Occipital lobe (tissue), 1 donor: ENCODE measurements at regions not wholly inside any gene's neighbourhood (a gene's known extent, or its start where the extent isn't known, plus 50 kb on each side); places are given as distances from the start of the nearest gene placed in this dataset.
"Not testable (repeated sequence)": the region's sequence is repeated elsewhere in the genome, so short reads cannot be mapped to it uniquely, and the experiment has no call there.

ENCODE experiments used
- DNase-seq: peaks from one replicate; lab custom pipeline; 2025; lab: John Stamatoyannopoulos, UW

DNA sequence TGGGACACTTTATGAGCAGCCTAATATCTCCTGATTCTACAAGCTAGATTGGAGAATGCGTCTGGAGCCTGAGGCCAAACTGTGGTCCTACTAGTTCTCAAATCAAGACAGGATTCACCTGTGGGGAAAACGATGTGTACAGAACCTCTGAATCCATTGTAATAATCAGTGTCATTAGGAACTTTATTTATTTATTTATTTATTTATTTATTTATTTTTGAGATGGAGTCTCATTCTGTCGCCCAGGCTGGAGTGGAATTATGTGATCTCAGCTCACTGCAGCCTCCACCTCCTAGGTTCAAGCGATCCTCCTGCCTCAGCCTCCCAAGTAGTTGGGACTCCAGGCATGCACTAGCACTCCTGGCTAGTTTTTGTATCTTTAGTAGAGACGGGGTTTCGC, 52.6 kb upstream of the KIF26B start:
- not testable (repeated sequence) for DNase-seq

- peak; percentile 18 for DNase-seq
These were observed 55.4 kb upstream of the KIF26B start for GRCh38 chr1:245099401-245099800.

DNA sequence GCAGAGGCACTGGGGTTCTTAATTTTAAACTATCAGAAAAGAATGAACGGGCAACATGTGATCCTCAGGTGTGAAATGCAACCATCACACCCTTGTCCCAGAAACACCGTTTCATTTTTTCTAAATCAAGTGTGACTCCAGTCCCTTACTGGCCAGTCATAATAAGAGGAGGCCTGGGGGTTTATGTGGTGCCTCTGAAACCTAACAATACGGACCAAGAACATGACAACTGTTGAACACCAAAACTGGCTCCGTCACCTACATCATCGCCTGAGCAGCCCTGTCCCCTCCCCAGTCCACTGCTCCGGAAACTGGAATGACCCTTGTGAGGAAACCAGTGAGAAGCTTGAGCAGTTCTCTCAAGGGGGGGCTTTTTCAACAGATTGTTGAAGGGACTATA, 55.9 kb upstream of the KIF26B start:
- DNase-seq: no peak

DNA sequence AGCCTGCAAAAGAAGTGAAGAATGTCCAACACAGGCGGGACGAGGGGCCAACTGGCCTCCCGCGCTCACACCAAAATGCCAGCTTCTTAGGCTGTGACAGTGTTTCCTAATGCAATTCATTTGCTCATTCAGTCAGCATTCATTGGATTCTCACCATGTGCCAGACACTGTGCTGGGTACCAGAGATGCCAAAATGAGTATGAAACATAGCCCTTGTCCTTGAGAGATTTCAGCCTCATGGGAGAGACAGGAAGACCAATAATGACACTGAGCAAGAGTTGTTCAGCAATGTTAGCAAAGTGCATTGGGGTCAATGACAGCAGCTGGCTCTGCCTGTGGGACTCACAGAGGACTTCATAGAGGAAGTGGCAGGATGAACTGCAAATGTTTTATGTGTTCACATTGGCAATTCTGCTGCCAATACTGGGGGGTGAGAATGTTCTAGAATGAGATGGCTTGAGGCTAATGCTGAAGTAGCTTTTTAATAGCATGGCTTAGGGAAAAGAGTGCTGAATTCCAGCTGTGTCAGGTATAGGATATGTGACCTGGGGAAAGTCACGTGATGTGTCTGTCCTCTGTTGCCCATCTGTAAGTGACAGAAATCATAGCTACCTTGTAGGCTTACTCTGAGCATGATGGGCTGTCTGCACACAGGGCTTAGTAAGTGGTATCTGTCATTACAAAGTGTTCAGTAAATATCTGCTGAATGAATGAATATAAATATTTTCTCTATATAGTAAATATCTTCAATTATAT, 58.3 kb upstream of the KIF26B start:
- peak; percentile 9 for DNase-seq

DNA sequence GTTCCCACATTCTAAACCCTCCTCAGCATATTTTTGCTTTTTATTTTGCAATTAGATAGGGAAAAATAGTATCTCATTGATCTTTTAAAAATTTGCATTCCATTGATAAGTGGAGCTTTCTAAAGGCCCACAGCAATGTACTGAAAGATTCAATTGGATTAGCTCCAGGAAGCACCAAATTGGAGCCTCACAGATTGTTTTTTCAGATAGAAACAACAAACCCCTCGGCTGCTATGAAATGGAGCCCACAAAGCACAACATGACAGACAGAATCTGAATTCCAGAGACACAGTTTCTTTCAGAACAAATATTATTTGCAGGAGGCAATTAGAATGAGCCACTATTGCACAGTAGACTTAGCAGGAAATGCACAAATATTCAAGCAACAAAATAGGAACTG, 58.9 kb upstream of the KIF26B start:
- DNase-seq: no peak

GRCh38 chr1:245094954-245095353, 59.8 kb upstream of the KIF26B start:
- no peak for DNase-seq

DNA sequence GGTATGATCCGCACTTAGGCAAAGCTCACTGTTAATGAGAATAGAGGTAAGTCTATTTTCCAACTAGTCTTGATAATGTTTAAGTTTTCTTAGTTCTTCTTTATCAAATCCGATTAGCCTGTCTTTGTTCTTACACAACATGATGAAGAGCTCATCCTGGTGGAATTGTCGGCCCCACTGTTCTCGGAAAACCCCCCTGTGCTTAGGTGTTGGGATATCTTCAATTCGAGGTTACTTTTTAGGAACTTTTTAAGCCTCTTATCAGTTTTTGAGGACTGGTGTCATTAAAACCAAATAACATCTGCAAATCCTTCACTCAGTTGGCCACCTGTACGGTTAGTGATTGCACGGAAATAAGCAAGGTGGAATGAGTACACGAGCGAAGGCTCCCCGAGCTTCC, 60.7 kb upstream of the KIF26B start:
- DNase-seq: no peak

DNA sequence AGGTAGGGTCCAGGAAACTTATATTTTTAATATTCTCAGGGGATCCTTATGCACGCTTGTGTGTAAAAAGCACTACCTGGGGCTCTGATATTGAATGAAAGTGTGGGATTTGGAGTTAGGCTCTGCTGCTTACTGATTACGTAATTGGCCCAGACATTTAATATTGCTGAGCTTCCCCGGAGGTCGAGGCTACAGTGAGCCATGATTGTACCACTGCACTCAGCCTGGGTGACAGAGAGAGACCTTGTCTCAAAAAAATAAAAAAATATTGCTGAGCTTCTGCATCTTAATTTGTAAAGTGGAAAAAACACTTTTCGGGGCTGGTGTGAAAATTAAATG, 62.2 kb upstream of the KIF26B start:
- no peak for DNase-seq

- DNase-seq: no peak
These were observed 62.8 kb upstream of the KIF26B start for GRCh38 chr1:245091818-245092637.

GRCh38 chr1:245091171-245091621, 63.6 kb upstream of the KIF26B start:
- DNase-seq: no peak

- DNase-seq: no peak
These were observed 64.2 kb upstream of the KIF26B start for GRCh38 chr1:245090491-245091090.

DNA sequence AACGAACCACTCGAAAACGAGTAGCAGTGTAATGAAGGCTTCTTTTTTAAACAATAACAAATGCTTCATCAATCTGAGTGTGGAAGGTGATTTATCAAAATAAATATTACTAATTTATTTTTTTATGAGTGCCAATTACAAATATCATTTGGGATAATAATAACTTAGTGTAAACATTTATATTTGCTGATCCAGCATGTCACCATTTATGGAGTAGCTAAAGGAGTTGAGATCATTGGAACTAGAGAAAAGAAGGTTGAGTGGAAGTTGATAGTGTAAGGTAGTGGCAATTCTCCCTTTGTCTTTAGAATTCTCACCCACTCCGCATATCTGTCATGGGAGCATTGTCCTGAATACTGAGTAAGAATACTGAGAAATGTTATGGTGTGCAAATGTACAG, 67.1 kb upstream of the KIF26B start:
- DNase-seq: no peak

GRCh38 chr1:245086389-245086969, 68.3 kb upstream of the KIF26B start:
- DNase-seq: no peak

DNA sequence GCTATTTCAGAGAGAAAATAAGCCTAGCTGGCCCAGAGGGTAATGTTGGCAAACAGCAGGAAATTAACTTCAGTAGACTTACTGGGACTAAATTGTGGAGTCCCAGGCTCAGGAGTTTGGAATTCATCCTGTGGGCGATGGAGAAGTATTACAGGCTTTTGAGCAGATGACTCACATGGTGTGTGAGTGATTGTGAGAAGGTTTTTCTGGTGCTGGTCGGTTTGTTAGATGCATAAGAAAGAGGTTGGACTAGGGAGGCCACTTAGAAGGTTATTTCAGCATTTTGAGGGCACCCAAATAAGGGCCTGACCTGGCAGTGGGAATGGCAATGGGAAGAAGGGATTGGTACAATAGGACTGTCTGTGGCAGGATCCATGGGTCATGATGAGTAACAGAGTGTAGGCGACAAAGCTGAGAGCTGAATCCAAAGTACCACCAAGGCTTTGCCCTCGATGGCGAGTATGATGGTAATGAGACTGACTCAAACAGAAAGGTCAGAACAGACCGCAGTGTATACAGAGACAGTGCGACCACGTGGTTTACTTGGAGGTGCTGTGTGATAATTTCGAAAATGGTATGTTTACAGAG, 69.2 kb upstream of the KIF26B start:
- no peak for DNase-seq

GRCh38 chr1:245084551-245084950, 70.2 kb upstream of the KIF26B start:
- DNase-seq: no peak

DNA sequence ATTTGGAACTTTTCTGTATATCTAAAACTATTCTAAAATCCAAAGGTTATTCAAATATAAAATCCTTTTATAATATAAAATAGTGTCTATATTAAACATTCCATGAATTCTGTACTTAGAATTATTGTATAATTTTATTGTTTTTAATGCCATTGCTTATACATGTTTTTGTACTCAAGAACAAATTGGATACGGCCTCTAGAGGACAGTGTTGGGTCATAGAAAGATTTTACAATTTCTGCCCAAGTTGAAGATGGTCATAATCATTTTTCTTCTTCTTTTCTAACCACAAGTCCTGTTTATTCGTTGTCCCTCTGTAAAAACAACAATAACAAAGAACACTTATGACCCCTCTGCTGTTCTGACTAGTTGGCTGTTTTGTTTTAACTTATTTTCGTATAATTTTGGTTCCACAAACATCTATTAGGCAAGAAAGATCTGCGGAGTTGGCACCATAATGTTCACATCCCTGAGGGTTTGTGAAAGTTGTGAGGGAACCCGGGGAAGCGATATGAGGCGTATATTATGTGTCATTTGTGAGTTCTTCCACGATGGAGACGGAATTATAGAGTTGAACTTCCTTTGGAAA, 75.7 kb upstream of the KIF26B start:
- no peak for DNase-seq

- DNase-seq: no peak
These were observed 79.9 kb upstream of the KIF26B start for GRCh38 chr1:245074898-245075297.

GRCh38 chr1:245074232-245074747, 80.5 kb upstream of the KIF26B start:
- DNase-seq: no peak

DNA sequence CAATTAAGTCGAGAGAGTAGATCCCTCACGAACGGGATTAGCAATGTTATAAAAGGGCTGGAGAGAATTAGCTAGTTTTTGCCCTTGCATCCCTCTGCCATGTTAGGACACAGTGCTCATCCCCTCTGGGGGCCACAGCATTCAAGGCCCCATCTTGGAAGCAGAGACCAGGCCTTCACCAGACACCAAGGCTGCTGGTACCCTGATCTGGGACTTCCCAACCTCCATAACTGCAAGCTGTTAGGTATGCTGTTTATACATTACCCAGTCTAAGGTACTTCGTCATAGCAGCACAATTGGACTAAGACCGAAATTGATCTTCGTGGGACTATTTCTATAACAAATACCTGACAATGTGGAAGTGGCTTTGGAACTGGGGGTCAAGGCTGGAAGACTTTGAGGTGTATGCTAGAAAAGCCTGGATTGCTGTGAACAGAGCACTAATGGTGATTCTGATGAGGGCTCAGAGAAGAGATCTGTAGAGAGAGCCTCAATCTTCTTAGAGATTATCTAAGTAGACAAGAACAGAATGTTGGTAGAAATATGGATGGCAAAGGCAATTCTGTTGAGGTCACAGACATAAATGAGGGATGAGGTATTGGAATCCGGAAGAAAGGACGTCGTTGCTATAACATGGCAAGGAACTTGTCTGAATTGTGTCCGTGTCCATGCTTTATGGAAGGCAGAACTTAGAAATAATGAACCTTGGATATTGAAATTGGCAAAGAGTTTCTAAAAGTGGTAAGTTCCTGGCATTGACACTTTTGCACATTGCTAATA, 83.8 kb upstream of the KIF26B start:
- no peak for DNase-seq

GRCh38 chr1:245067257-245067656, 87.5 kb upstream of the KIF26B start:
- no peak for DNase-seq
